ENCODE measurements at regions not wholly inside any gene's neighbourhood (a gene's known extent, or its start where the extent isn't known, plus 50 kb on each side); places are given as distances from the start of the nearest gene placed in this dataset.
"Not testable (repeated sequence)": the region's sequence is repeated elsewhere in the genome, so short reads cannot be mapped to it uniquely, and the experiment has no call there.

DNA sequence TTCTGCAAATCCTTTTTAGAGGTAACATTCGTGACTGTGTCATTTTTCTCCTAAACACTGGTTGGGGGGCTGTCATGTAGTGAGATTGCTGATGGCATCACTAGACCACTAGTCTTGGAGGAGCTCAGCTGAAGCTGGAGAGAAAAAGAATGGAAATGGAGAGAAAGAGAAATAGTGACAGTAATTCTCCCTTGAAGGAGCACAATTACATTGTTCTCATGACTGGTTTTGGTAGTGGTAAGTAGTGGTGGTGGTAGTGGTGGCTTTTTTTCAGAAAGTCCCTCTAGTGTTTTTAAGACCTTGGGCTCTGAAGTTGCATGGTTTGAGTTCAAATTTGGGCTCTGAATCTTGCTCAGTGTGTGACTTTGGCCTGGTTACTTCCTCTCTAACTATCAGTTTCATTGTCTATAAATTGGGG lies 99.8 kb downstream of the LARP7 start:
- WGBS, 2 donors (ENCODE audit: low coverage in 1 of 2): 71 to 78% methylated on average over 1 of the region's 1 CpG
- no peaks in the 10 kb centered on the region for H3K27me3 ChIP-seq
- intact Hi-C loops (cut with DNase I; ENCODE audit: low total_unique reads): no loop called here
- no peaks in the 10 kb centered on the region for H3K9me3 ChIP-seq
- in situ Hi-C loops (cut with MboI; ENCODE audit: low pct_ligation_motif_present in 1 of 4, low pct_unique_long_range_greater_than_20kb in 1 of 4, low sequenced_read_pairs in 3 of 4): no loop called here
- TF ChIP-seq EP300 (IDR thresholded peaks at IDR 0.05; ENCODE audit: low read depth) (no peak), POLR2AphosphoS5 (IDR thresholded peaks at IDR 0.05) (no peak), POLR2A (IDR thresholded peaks at IDR 0.05) (no peak)
- TF ChIP-seq, protein P1, sequence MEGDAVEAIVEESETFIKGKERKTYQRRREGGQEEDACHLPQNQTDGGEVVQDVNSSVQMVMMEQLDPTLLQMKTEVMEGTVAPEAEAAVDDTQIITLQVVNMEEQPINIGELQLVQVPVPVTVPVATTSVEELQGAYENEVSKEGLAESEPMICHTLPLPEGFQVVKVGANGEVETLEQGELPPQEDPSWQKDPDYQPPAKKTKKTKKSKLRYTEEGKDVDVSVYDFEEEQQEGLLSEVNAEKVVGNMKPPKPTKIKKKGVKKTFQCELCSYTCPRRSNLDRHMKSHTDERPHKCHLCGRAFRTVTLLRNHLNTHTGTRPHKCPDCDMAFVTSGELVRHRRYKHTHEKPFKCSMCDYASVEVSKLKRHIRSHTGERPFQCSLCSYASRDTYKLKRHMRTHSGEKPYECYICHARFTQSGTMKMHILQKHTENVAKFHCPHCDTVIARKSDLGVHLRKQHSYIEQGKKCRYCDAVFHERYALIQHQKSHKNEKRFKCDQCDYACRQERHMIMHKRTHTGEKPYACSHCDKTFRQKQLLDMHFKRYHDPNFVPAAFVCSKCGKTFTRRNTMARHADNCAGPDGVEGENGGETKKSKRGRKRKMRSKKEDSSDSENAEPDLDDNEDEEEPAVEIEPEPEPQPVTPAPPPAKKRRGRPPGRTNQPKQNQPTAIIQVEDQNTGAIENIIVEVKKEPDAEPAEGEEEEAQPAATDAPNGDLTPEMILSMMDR (IDR thresholded peaks at IDR 0.05): no peak
- no peak overlapping the region for H3K4me3 ChIP-seq
- no peak for DNase-seq
- H3K27ac ChIP-seq: no peak overlapping the region
- H3K4me1 ChIP-seq: no peaks in the 10 kb centered on the region
- no peaks in the 10 kb centered on the region for H3K36me3 ChIP-seq

GRCh38 chr4:112739442-112739841 lies 102.5 kb downstream of the LARP7 start:
- intact Hi-C loops (cut with DNase I; ENCODE audit: low total_unique reads): no loop called here

DNA sequence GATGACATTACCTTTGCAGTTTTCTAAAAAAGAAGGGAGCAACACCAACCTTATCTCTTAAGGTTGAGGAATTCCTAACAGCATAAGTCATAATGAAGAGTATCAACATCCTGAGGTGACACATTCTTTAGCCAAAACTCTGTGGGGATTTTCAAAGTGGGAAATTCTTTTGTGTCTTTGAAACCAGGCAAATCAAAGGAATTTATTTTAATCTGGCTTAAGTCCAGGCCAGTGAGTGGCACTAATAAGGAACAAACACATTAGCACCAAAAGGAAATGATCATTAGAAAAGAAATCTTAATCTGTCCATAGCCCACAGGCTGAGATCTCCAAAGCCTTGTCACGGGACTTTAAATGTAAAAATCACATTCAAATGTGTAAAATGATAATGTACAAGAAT lies 110.1 kb downstream of the LARP7 start:
- in situ Hi-C loops (cut with MboI; ENCODE audit: low pct_ligation_motif_present in 1 of 4, low pct_unique_long_range_greater_than_20kb in 1 of 4, low sequenced_read_pairs in 3 of 4): no loop called here
- intact Hi-C loops (cut with DNase I; ENCODE audit: low total_unique reads): no loop called here
- Histone ChIP-seq H3K4me3 (no peak overlapping the region), H3K27ac (no peak overlapping the region), H3K36me3 (no peaks in the 10 kb centered on the region), H3K27me3 (no peaks in the 10 kb centered on the region), H3K4me1 (no peaks in the 10 kb centered on the region), H3K9me3 (no peaks in the 10 kb centered on the region)
- DNase-seq: no peak
- WGBS, 2 donors (ENCODE audit: low coverage in 1 of 2): 25 to 30% methylated on average over 1 of the region's 1 CpG
- no peak for TF ChIP-seq POLR2A (IDR thresholded peaks at IDR 0.05)
- TF ChIP-seq POLR2AphosphoS5 (IDR thresholded peaks at IDR 0.05): no peak
- TF ChIP-seq, protein P1 (IDR thresholded peaks at IDR 0.05): no peak
- no peak for TF ChIP-seq EP300 (IDR thresholded peaks at IDR 0.05; ENCODE audit: low read depth)

More at GRCh38 chr4:112739442-112739841, 102.5 kb downstream of the LARP7 start:
- DNase-seq: no peak
- no peaks in the 10 kb centered on the region for H3K4me1 ChIP-seq
- no peaks in the 10 kb centered on the region for H3K36me3 ChIP-seq
- WGBS, 2 donors (ENCODE audit: low coverage in 1 of 2): 66 to 89% methylated on average over 3 to 8 of the region's 8 CpGs
- H3K27me3 ChIP-seq: no peaks in the 10 kb centered on the region
- no peak overlapping the region for H3K27ac ChIP-seq
- H3K4me3 ChIP-seq: no peak overlapping the region
- TF ChIP-seq, protein P1 (IDR thresholded peaks at IDR 0.05): no peak
- in situ Hi-C loops (cut with MboI; ENCODE audit: low pct_ligation_motif_present in 1 of 4, low pct_unique_long_range_greater_than_20kb in 1 of 4, low sequenced_read_pairs in 3 of 4): no loop called here
- no peaks in the 10 kb centered on the region for H3K9me3 ChIP-seq

DNA sequence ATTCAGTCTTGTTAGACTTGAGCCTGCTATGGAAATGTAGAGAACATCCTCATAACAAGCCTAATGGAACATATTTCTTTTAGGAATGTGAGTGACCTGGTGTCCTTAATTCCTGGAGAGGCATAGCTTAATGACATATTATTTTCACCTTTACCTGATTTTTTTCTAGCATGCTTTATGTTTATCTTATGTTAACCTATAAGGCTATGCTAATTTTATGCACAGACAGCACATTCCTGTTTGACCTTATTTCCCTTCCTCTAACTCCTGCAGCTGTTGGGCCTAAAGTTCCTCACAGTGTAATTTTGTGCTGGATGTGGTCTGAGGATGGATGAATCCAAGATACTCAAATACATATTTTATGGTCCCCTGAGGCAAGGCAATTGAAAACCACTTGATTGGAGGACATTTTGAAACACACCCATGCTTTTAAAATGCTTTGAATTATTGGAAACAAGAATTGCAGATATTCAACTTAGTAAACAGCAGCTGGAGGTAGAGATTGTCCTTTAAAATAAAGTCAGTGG lies 111.5 kb downstream of the LARP7 start:
- Histone ChIP-seq H3K36me3 (no peaks in the 10 kb centered on the region), H3K4me1 (no peaks in the 10 kb centered on the region), H3K27me3 (no peaks in the 10 kb centered on the region), H3K27ac (no peak overlapping the region), H3K4me3 (no peak overlapping the region), H3K9me3 (no peaks in the 10 kb centered on the region)
- intact Hi-C loops (cut with DNase I; ENCODE audit: low total_unique reads) (no loop called here), in situ Hi-C loops (cut with MboI; ENCODE audit: low pct_ligation_motif_present in 1 of 4, low pct_unique_long_range_greater_than_20kb in 1 of 4, low sequenced_read_pairs in 3 of 4) (no loop called here)
- TF ChIP-seq POLR2AphosphoS5 (IDR thresholded peaks at IDR 0.05): no peak
- no peak for TF ChIP-seq POLR2A (IDR thresholded peaks at IDR 0.05)
- TF ChIP-seq, protein P1 (IDR thresholded peaks at IDR 0.05): no peak
- no peak for TF ChIP-seq EP300 (IDR thresholded peaks at IDR 0.05; ENCODE audit: low read depth)
- no peak for DNase-seq

GRCh38 chr4:112750749-112751148 lies 113.8 kb downstream of the LARP7 start:
- H3K9me3 ChIP-seq, H3K36me3 ChIP-seq, H3K4me3 ChIP-seq, H3K4me1 ChIP-seq, H3K27me3 ChIP-seq, DNase-seq, H3K27ac ChIP-seq: not testable (repeated sequence)
- 85 to 90% methylated on average over 2 to 7 of the region's 7 CpGs for WGBS, 2 donors (ENCODE audit: low coverage in 1 of 2)
- intact Hi-C loops (cut with DNase I; ENCODE audit: low total_unique reads) (loop anchor here (10.0 kb wide), 1 partner anchor 116 kb away; the partner anchor contains the start of genes LARP7 and ZGRF1), in situ Hi-C loops (cut with MboI; ENCODE audit: low pct_ligation_motif_present in 1 of 4, low pct_unique_long_range_greater_than_20kb in 1 of 4, low sequenced_read_pairs in 3 of 4) (loop anchor here in 1 of 4 donors (10.0 kb wide), 1 partner anchor 126 kb away; no protein-coding TSS in a partner anchor)

Data from transverse colon (tissue), 4 donors.